ENCODE measurements at regions not wholly inside any gene's neighbourhood (a gene's known extent, or its start where the extent isn't known, plus 50 kb on each side); places are given as distances from the start of the nearest gene placed in this dataset.

- no peaks in the 10 kb centered on the region for H3K36me3 ChIP-seq
- H3K9me3 ChIP-seq, result no peaks in the 10 kb centered on the region
- H3K27ac ChIP-seq, result no peak overlapping the region
- no peak for TF ChIP-seq CTCF (IDR thresholded peaks at IDR 0.05)
- no peak for TF ChIP-seq POLR2A (IDR thresholded peaks at IDR 0.05)
- TF ChIP-seq POLR2AphosphoS5 (IDR thresholded peaks at IDR 0.05), result no peak
- H3K4me1 ChIP-seq, result no peaks in the 10 kb centered on the region
- no peaks in the 10 kb centered on the region for H3K27me3 ChIP-seq
- intact Hi-C loops (cut with DNase I; ENCODE audit: low total_unique reads), result no loop called here
- no peak for DNase-seq (ENCODE audit: low spot score in 2 of 2)
- H3K4me3 ChIP-seq, result no peak overlapping the region
Measured at GRCh38 chr2:136217996-136218395, 100.0 kb upstream of the CXCR4 start.

- H3K27ac ChIP-seq, result no peak overlapping the region
- no peak for TF ChIP-seq POLR2A (IDR thresholded peaks at IDR 0.05)
- no peak for TF ChIP-seq POLR2AphosphoS5 (IDR thresholded peaks at IDR 0.05)
- no peak for TF ChIP-seq CTCF (IDR thresholded peaks at IDR 0.05)
- no peaks in the 10 kb centered on the region for H3K36me3 ChIP-seq
- no peak overlapping the region for H3K4me3 ChIP-seq
- no peaks in the 10 kb centered on the region for H3K4me1 ChIP-seq
- DNase-seq (ENCODE audit: low spot score in 2 of 2), result no peak
- no peaks in the 10 kb centered on the region for H3K9me3 ChIP-seq
- intact Hi-C loops (cut with DNase I; ENCODE audit: low total_unique reads), result no loop called here
- no peaks in the 10 kb centered on the region for H3K27me3 ChIP-seq
Measured at GRCh38 chr2:136215908-136216472, 98.0 kb upstream of the CXCR4 start.

- H3K4me1 ChIP-seq, result no peaks in the 10 kb centered on the region
- no peak overlapping the region for H3K27ac ChIP-seq
- H3K9me3 ChIP-seq, result no peaks in the 10 kb centered on the region
- TF ChIP-seq POLR2A (IDR thresholded peaks at IDR 0.05) (no peak), POLR2AphosphoS5 (IDR thresholded peaks at IDR 0.05) (no peak), CTCF (IDR thresholded peaks at IDR 0.05) (no peak)
- no peaks in the 10 kb centered on the region for H3K27me3 ChIP-seq
- intact Hi-C loops (cut with DNase I; ENCODE audit: low total_unique reads), result no loop called here
- H3K4me3 ChIP-seq, result no peak overlapping the region
- no peaks in the 10 kb centered on the region for H3K36me3 ChIP-seq
- DNase-seq (ENCODE audit: low spot score in 2 of 2), result no peak
Measured at GRCh38 chr2:136215449-136215848, 97.5 kb upstream of the CXCR4 start.

GRCh38 chr2:136214307-136215200 lies 96.6 kb upstream of the CXCR4 start:
- H3K27me3 ChIP-seq, result no peaks in the 10 kb centered on the region
- H3K4me1 ChIP-seq, result no peaks in the 10 kb centered on the region
- no peak for DNase-seq (ENCODE audit: low spot score in 2 of 2)
- H3K27ac ChIP-seq, result no peak overlapping the region
- H3K36me3 ChIP-seq, result no peaks in the 10 kb centered on the region
- intact Hi-C loops (cut with DNase I; ENCODE audit: low total_unique reads), result no loop called here
- H3K9me3 ChIP-seq, result no peaks in the 10 kb centered on the region
- H3K4me3 ChIP-seq, result no peak overlapping the region
- TF ChIP-seq POLR2AphosphoS5 (IDR thresholded peaks at IDR 0.05) (no peak), POLR2A (IDR thresholded peaks at IDR 0.05) (no peak), CTCF (IDR thresholded peaks at IDR 0.05) (no peak)

- no peak for TF ChIP-seq CTCF (IDR thresholded peaks at IDR 0.05)
- no peak for TF ChIP-seq POLR2A (IDR thresholded peaks at IDR 0.05)
- TF ChIP-seq POLR2AphosphoS5 (IDR thresholded peaks at IDR 0.05), result no peak
- no peak for DNase-seq (ENCODE audit: low spot score in 2 of 2)
- H3K36me3 ChIP-seq, result no peaks in the 10 kb centered on the region
- intact Hi-C loops (cut with DNase I; ENCODE audit: low total_unique reads), result no loop called here
- H3K9me3 ChIP-seq, result no peaks in the 10 kb centered on the region
- H3K27me3 ChIP-seq, result no peaks in the 10 kb centered on the region
- no peak overlapping the region for H3K27ac ChIP-seq
- no peaks in the 10 kb centered on the region for H3K4me1 ChIP-seq
- no peak overlapping the region for H3K4me3 ChIP-seq
Measured at GRCh38 chr2:136213836-136214235, 95.9 kb upstream of the CXCR4 start.

Measured in breast epithelium (tissue), 4 donors.